ENCODE measurements at regions not wholly inside any gene's neighbourhood (a gene's known extent, or its start where the extent isn't known, plus 50 kb on each side); places are given as distances from the start of the nearest gene placed in this dataset.

GRCh38 chr2:16375981-16376380, 289.7 kb downstream of the CYRIA start:
- TF ChIP-seq TOX (CRISPR knock-in tag; IDR thresholded peaks at IDR 0.05; ENCODE audit: borderline replicate concordance) (no peak), CREB5 (CRISPR knock-in tag; IDR thresholded peaks at IDR 0.05; ENCODE audit: low read depth) (no peak), ZNF8 (CRISPR knock-in tag; IDR thresholded peaks at IDR 0.05) (no peak), ZFP3 (CRISPR knock-in tag; IDR thresholded peaks at IDR 0.05) (no peak), ZNF565 (CRISPR knock-in tag; conservative IDR thresholded peaks at IDR 0.05; ENCODE audit: low read depth) (no peak), PATZ1 (CRISPR knock-in tag; IDR thresholded peaks at IDR 0.05; ENCODE audit: borderline replicate concordance) (no peak), GLIS3 (CRISPR knock-in tag; IDR thresholded peaks at IDR 0.05) (no peak), ZFP30 (CRISPR knock-in tag; IDR thresholded peaks at IDR 0.05) (no peak), PPARA (CRISPR knock-in tag; IDR thresholded peaks at IDR 0.05; ENCODE audit: borderline replicate concordance) (no peak)
